ENCODE measurements at regions not wholly inside any gene's neighbourhood (a gene's known extent, or its start where the extent isn't known, plus 50 kb on each side); places are given as distances from the start of the nearest gene placed in this dataset.
"Not testable (repeated sequence)": the region's sequence is repeated elsewhere in the genome, so short reads cannot be mapped to it uniquely, and the experiment has no call there.

DNA sequence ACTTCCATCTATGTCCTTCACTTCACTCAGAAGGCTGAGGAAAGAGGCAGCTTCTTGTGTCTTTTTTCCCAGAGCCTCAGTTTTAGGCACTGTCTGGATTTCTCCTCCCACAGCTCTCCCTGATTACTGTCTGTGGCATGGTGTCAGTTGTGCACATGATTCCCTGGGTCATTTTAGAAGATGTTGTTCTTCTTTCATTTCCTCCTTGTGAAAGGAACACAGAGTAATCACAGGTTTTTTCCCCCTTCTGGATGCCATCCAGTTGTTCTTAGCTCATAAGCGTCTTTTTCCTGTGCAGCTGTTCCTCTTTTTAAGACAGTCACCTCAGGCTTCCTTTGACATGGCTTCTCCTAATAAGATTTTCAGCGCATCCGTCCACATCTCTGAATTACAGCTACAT, 212.2 kb downstream of the FAM181B start:
- Histone ChIP-seq H3K27ac (no peak overlapping the region), H3K4me3 (no peak overlapping the region), H3K36me3 (no peaks in the 10 kb centered on the region), H3K9me3 (no peaks in the 10 kb centered on the region), H3K27me3 (ENCODE audit: low read depth) (no peaks in the 10 kb centered on the region), H3K4me1 (peaks cover 5% of the 10 kb centered on the region)
- DNase-seq (no peak), ATAC-seq (peak; percentile 79 to 81)
- intact Hi-C loops (cut with DNase I), result no loop called here
- TF ChIP-seq, protein P1, sequence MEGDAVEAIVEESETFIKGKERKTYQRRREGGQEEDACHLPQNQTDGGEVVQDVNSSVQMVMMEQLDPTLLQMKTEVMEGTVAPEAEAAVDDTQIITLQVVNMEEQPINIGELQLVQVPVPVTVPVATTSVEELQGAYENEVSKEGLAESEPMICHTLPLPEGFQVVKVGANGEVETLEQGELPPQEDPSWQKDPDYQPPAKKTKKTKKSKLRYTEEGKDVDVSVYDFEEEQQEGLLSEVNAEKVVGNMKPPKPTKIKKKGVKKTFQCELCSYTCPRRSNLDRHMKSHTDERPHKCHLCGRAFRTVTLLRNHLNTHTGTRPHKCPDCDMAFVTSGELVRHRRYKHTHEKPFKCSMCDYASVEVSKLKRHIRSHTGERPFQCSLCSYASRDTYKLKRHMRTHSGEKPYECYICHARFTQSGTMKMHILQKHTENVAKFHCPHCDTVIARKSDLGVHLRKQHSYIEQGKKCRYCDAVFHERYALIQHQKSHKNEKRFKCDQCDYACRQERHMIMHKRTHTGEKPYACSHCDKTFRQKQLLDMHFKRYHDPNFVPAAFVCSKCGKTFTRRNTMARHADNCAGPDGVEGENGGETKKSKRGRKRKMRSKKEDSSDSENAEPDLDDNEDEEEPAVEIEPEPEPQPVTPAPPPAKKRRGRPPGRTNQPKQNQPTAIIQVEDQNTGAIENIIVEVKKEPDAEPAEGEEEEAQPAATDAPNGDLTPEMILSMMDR (IDR thresholded peaks at IDR 0.05), result no peak

DNA sequence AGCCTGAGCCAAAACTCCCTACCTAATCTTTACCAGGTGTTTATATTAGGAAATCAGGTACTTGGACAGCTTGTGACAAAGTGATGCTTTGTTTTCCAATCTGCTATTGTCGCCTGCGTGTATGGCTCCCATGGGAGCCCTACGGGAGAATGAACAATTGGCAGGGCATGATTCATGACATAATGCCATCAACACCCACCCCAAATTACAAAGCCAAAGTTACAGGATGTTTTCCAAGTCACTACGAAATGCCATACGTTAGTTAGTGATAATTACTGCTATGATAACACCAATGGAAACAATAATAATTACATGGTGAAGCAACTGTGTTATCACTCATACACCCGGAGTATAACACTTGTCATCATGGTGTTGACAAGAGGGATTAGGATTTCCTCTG, 226.4 kb downstream of the FAM181B start:
- no peaks in the 10 kb centered on the region for H3K4me1 ChIP-seq
- H3K36me3 ChIP-seq, result no peaks in the 10 kb centered on the region
- TF ChIP-seq, protein P1 (IDR thresholded peaks at IDR 0.05), result no peak
- H3K9me3 ChIP-seq, result no peaks in the 10 kb centered on the region
- no peak overlapping the region for H3K4me3 ChIP-seq
- ATAC-seq (no peak), DNase-seq (no peak)
- intact Hi-C loops (cut with DNase I), result no loop called here
- no peak overlapping the region for H3K27ac ChIP-seq
- H3K27me3 ChIP-seq (ENCODE audit: low read depth), result no peaks in the 10 kb centered on the region

DNA sequence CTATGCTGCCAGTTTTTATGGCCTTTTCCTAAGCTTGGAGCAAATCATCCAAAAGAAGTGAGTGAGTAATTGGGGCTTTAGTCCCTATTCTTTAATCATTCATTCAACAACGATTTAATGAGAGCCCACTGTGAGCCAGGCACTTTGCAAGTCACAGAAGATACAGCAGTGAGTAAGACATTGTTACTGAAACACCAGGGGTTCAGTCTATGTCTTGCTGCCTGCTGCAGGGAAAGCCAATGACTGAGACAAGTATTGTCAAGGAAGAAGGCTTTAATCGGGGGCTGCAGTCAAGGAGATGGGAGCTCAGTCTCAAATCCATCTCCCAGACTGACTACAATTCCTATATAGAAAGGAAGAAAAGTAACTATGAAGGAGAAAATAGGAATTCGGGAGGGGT, 228.3 kb downstream of the FAM181B start:
- no peak for DNase-seq

DNA sequence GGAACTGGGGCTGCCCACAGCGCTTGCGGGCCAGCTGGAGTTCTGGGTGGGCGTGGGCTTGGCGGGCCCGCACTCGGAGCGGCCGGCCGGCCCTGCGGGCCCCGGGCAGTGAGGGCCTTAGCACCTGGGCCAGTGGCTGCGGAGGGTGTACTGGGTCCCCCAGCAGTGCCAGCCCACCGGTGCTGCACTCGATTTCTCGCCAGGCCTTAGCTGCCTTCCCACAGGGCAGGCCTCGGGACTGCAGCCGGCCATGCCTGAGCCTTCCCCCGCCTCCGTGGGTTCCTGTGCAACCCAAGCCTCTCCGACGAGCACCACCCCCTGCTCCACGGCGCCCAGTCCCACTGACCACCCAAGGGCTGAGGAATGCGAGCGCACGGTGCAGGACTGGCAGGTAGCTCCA, 232.5 kb downstream of the FAM181B start:
- DNase-seq; H3K4me3 ChIP-seq; ATAC-seq; intact Hi-C loops (cut with DNase I); H3K4me1 ChIP-seq; H3K9me3 ChIP-seq; H3K36me3 ChIP-seq; H3K27me3 ChIP-seq (ENCODE audit: low read depth); H3K27ac ChIP-seq: not testable (repeated sequence)

More for the DNA sequence above, 228.3 kb downstream of the FAM181B start:
- intact Hi-C loops (cut with DNase I), result no loop called here
- no peak overlapping the region for H3K27ac ChIP-seq
- no peaks in the 10 kb centered on the region for H3K4me1 ChIP-seq
- H3K4me3 ChIP-seq, result no peak overlapping the region
- no peaks in the 10 kb centered on the region for H3K36me3 ChIP-seq
- no peaks in the 10 kb centered on the region for H3K27me3 ChIP-seq (ENCODE audit: low read depth)
- ATAC-seq, result no peak
- H3K9me3 ChIP-seq, result no peaks in the 10 kb centered on the region
- TF ChIP-seq, protein P1 (IDR thresholded peaks at IDR 0.05), result no peak

GRCh38 chr11:82494988-82495432, 238.7 kb downstream of the FAM181B start:
- TF ChIP-seq, protein P1 (IDR thresholded peaks at IDR 0.05), result peak; percentile 29

GRCh38 chr11:82474876-82475275, 258.8 kb downstream of the FAM181B start:
- intact Hi-C loops (cut with DNase I), result no loop called here

More at GRCh38 chr11:82494988-82495432, 238.7 kb downstream of the FAM181B start:
- intact Hi-C loops (cut with DNase I), result no loop called here
- H3K27ac ChIP-seq, result no peak overlapping the region
- H3K4me3 ChIP-seq, result no peak overlapping the region
- H3K36me3 ChIP-seq, result no peaks in the 10 kb centered on the region
- DNase-seq (no peak), ATAC-seq (peak; percentile 28 to 62)
- H3K27me3 ChIP-seq (ENCODE audit: low read depth), result no peaks in the 10 kb centered on the region
- no peaks in the 10 kb centered on the region for H3K4me1 ChIP-seq
- no peaks in the 10 kb centered on the region for H3K9me3 ChIP-seq

More at GRCh38 chr11:82474876-82475275, 258.8 kb downstream of the FAM181B start:
- ATAC-seq (no peak), DNase-seq (no peak)
- Histone ChIP-seq H3K36me3 (no peaks in the 10 kb centered on the region), H3K4me1 (no peaks in the 10 kb centered on the region), H3K27me3 (ENCODE audit: low read depth) (no peaks in the 10 kb centered on the region), H3K9me3 (no peaks in the 10 kb centered on the region), H3K27ac (no peak overlapping the region), H3K4me3 (no peak overlapping the region)
- TF ChIP-seq, protein P1 (IDR thresholded peaks at IDR 0.05), result no peak

Measured in lower lobe of right lung (tissue), 2 donors.